NB4 (cell line): ENCODE measurements at regions not wholly inside any gene's neighbourhood (a gene's known extent, or its start where the extent isn't known, plus 50 kb on each side); places are given as distances from the start of the nearest gene placed in this dataset.

ENCODE experiments used
- POLR2A ChIP-seq: IDR thresholded peaks from 2 replicates; pipeline ENCODE4 v1.6.1; 2011; ENCODE audit warnings: mild to moderate bottlenecking; ENCODE audit not compliant: insufficient read length; ENCODE audit errors: extremely low read depth
- TF ChIP-seq, protein P1 (sequence below): IDR thresholded peaks from one replicate; pipeline ENCODE4 v1.5.1; 2012; ENCODE audit warnings: low read depth, low read length
- TF ChIP-seq, protein P2 (sequence below): IDR thresholded peaks from 2 replicates; pipeline ENCODE4 v1.6.1; 2011; ENCODE audit warnings: low read depth, low read length

DNA sequence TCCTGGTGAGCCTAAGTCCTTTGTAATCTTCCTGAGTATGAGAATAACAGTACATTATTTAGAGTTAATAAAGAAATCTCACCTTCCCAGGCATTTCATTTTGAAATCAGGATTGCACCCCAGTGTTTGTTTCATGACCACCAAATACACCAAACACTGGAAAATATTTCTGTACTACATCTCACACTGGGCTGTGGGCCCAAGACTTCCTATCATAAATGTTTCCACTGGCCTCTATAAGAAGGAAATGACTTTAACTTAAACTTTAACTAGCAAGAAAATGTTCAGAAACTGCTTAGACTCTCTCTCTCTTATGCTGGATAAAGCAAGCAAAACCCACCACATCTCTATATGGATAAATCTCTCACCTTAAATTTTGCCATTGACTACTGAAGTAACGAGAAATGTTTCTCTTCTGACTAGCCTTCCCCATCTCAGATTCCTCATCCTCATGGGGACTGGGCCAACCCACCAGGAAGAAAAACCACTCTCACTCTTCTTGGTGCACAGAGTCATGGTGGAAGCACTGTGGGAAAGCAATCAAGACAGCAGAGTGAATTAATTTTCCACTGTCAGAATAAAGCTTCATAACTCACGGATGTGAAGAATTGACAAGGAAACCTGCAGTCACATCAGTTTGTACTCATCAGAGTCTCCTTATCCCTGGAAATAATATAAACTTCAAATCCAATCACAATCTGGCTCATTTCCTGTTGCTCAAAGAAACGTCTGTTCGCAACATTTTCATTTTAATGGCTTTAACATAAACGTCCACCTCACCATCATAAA lies 859.6 kb downstream of the EPHA3 start:
- TF ChIP-seq, protein P1, sequence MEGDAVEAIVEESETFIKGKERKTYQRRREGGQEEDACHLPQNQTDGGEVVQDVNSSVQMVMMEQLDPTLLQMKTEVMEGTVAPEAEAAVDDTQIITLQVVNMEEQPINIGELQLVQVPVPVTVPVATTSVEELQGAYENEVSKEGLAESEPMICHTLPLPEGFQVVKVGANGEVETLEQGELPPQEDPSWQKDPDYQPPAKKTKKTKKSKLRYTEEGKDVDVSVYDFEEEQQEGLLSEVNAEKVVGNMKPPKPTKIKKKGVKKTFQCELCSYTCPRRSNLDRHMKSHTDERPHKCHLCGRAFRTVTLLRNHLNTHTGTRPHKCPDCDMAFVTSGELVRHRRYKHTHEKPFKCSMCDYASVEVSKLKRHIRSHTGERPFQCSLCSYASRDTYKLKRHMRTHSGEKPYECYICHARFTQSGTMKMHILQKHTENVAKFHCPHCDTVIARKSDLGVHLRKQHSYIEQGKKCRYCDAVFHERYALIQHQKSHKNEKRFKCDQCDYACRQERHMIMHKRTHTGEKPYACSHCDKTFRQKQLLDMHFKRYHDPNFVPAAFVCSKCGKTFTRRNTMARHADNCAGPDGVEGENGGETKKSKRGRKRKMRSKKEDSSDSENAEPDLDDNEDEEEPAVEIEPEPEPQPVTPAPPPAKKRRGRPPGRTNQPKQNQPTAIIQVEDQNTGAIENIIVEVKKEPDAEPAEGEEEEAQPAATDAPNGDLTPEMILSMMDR, result no peak
- TF ChIP-seq POLR2A, result no peak
- TF ChIP-seq, protein P2, sequence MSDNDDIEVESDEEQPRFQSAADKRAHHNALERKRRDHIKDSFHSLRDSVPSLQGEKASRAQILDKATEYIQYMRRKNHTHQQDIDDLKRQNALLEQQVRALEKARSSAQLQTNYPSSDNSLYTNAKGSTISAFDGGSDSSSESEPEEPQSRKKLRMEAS, result no peak
